ENCODE measurements at regions not wholly inside any gene's neighbourhood (a gene's known extent, or its start where the extent isn't known, plus 50 kb on each side); places are given as distances from the start of the nearest gene placed in this dataset.

GRCh38 chr4:162234595-162234994 lies 70.8 kb upstream of the FSTL5 start:
- Histone ChIP-seq H3K4me1 (ENCODE audit: insufficient read depth, low read length) (peaks cover 6% of the 10 kb centered on the region), H2AFZ (ENCODE audit: low read length) (no peak overlapping the region), H3F3A (ENCODE audit: low read length, unreplicated experiment) (no peaks in the 10 kb centered on the region), H3K79me2 (ENCODE audit: low read length) (no peaks in the 10 kb centered on the region), H3K9me2 (replicated peaks; ENCODE audit: low read length) (no peaks in the 10 kb centered on the region), H3K27me3 (ENCODE audit: low read length) (no peaks in the 10 kb centered on the region), H3K9ac (ENCODE audit: low read length) (no peak overlapping the region), H3K36me3 (ENCODE audit: low read depth, low read length) (no peaks in the 10 kb centered on the region), H3K27ac (ENCODE audit: low read length) (no peak overlapping the region), H4K20me1 (ENCODE audit: low read length) (no peaks in the 10 kb centered on the region), H3K4me3 (ENCODE audit: low read length) (no peak overlapping the region), H3K9me3 (ENCODE audit: low read length) (no peaks in the 10 kb centered on the region), H3K4me2 (ENCODE audit: low read length) (no peak overlapping the region)
- no peak for DNase-seq
- ChIA-PET POLR2A (ENCODE audit: unreplicated experiment) (no interaction called here), CTCF (no interaction called here)
- intact Hi-C loops (cut with micrococcal nuclease) = no loop called here
- BruUV-seq (replicated peaks) = no TSS peak
- TF ChIP-seq EZH2phosphoT487 (IDR thresholded peaks at IDR 0.05; ENCODE audit: borderline replicate concordance, low read length) = no peak
- no peak for TF ChIP-seq CTCF (conservative IDR thresholded peaks at IDR 0.05; ENCODE audit: low read depth, low read length)
- no peak for TF ChIP-seq EZH2 (IDR thresholded peaks at IDR 0.05; ENCODE audit: low read length, unreplicated experiment)
- no peak for ATAC-seq

- ChIA-PET POLR2A (ENCODE audit: unreplicated experiment) (no interaction called here), CTCF (no interaction called here)
These were observed 68.5 kb upstream of the FSTL5 start for GRCh38 chr4:162232349-162232748.

GRCh38 chr4:162229670-162230069 lies 65.9 kb upstream of the FSTL5 start:
- no peak overlapping the region for H3K9ac ChIP-seq (ENCODE audit: low read length)
- peak; percentile 63 for DNase-seq
- peaks cover 7% of the 10 kb centered on the region for H3K4me1 ChIP-seq (ENCODE audit: insufficient read depth, low read length)
- H3K9me2 ChIP-seq (replicated peaks; ENCODE audit: low read length) = no peaks in the 10 kb centered on the region
- no peaks in the 10 kb centered on the region for H3K27me3 ChIP-seq (ENCODE audit: low read length)
- TF ChIP-seq CTCF (conservative IDR thresholded peaks at IDR 0.05; ENCODE audit: low read depth, low read length) = no peak
- TF ChIP-seq EZH2 (IDR thresholded peaks at IDR 0.05; ENCODE audit: low read length, unreplicated experiment) = no peak
- ChIA-PET CTCF (no interaction called here), POLR2A (ENCODE audit: unreplicated experiment) (no interaction called here)
- no peaks in the 10 kb centered on the region for H3K79me2 ChIP-seq (ENCODE audit: low read length)
- H3K27ac ChIP-seq (ENCODE audit: low read length) = no peak overlapping the region
- no peaks in the 10 kb centered on the region for H4K20me1 ChIP-seq (ENCODE audit: low read length)
- ATAC-seq = peak; percentile 88
- intact Hi-C loops (cut with micrococcal nuclease) = no loop called here
- H3K4me2 ChIP-seq (ENCODE audit: low read length) = no peak overlapping the region
- H2AFZ ChIP-seq (ENCODE audit: low read length) = no peak overlapping the region
- no TSS peak for BruUV-seq (replicated peaks)
- H3K36me3 ChIP-seq (ENCODE audit: low read depth, low read length) = no peaks in the 10 kb centered on the region
- no peaks in the 10 kb centered on the region for H3K9me3 ChIP-seq (ENCODE audit: low read length)
- H3K4me3 ChIP-seq (ENCODE audit: low read length) = no peak overlapping the region
- H3F3A ChIP-seq (ENCODE audit: low read length, unreplicated experiment) = no peaks in the 10 kb centered on the region

More at GRCh38 chr4:162232349-162232748, 68.5 kb upstream of the FSTL5 start:
- no peak overlapping the region for H3K9ac ChIP-seq (ENCODE audit: low read length)
- H3K4me3 ChIP-seq (ENCODE audit: low read length) = no peak overlapping the region
- DNase-seq = no peak
- H3K4me1 ChIP-seq (ENCODE audit: insufficient read depth, low read length) = peaks cover 7% of the 10 kb centered on the region
- H3K36me3 ChIP-seq (ENCODE audit: low read depth, low read length) = no peaks in the 10 kb centered on the region
- no peak overlapping the region for H3K4me2 ChIP-seq (ENCODE audit: low read length)
- no peak overlapping the region for H3K27ac ChIP-seq (ENCODE audit: low read length)
- no peaks in the 10 kb centered on the region for H3K79me2 ChIP-seq (ENCODE audit: low read length)
- no peaks in the 10 kb centered on the region for H4K20me1 ChIP-seq (ENCODE audit: low read length)
- H2AFZ ChIP-seq (ENCODE audit: low read length) = no peak overlapping the region
- intact Hi-C loops (cut with micrococcal nuclease) = no loop called here
- no TSS peak for BruUV-seq (replicated peaks)
- no peaks in the 10 kb centered on the region for H3K9me3 ChIP-seq (ENCODE audit: low read length)
- H3K27me3 ChIP-seq (ENCODE audit: low read length) = no peaks in the 10 kb centered on the region
- H3K9me2 ChIP-seq (replicated peaks; ENCODE audit: low read length) = no peaks in the 10 kb centered on the region
- TF ChIP-seq CTCF (conservative IDR thresholded peaks at IDR 0.05; ENCODE audit: low read depth, low read length) (no peak), EZH2 (IDR thresholded peaks at IDR 0.05; ENCODE audit: low read length, unreplicated experiment) (no peak), EZH2phosphoT487 (IDR thresholded peaks at IDR 0.05; ENCODE audit: borderline replicate concordance, low read length) (no peak)
- no peaks in the 10 kb centered on the region for H3F3A ChIP-seq (ENCODE audit: low read length, unreplicated experiment)
- no peak for ATAC-seq

Measured in PC-3 (cell line).